HG02938 (cell line): ENCODE measurements at regions not wholly inside any gene's neighbourhood (a gene's known extent, or its start where the extent isn't known, plus 50 kb on each side); places are given as distances from the start of the nearest gene placed in this dataset.
"Not testable (repeated sequence)": the region's sequence is repeated elsewhere in the genome, so short reads cannot be mapped to it uniquely, and the experiment has no call there.

Experiments
- ATAC-seq: cut with Tn5 transposase; IDR thresholded peaks from one replicate; pipeline ENCODE4 v1.9.1; 2021; ENCODE audit warnings: mild to moderate bottlenecking, moderate library complexity; ENCODE audit not compliant: unreplicated experiment

GRCh38 chr10:10014846-10015245, 1002.8 kb upstream of the CELF2 start:
- no peak for ATAC-seq

- no peak for ATAC-seq
Measured at GRCh38 chr10:10017716-10018115, 1000.0 kb upstream of the CELF2 start.

GRCh38 chr10:10020945-10021344, 996.7 kb upstream of the CELF2 start:
- ATAC-seq: no peak

- no peak for ATAC-seq
Measured at GRCh38 chr10:10032991-10033390, 984.7 kb upstream of the CELF2 start.

GRCh38 chr10:10038348-10038747, 979.3 kb upstream of the CELF2 start:
- no peak for ATAC-seq

GRCh38 chr10:10039595-10039994, 978.1 kb upstream of the CELF2 start:
- no peak for ATAC-seq

GRCh38 chr10:10043083-10043482, 974.6 kb upstream of the CELF2 start:
- no peak for ATAC-seq

- no peak for ATAC-seq
Measured at GRCh38 chr10:10044922-10045764, 972.5 kb upstream of the CELF2 start.

GRCh38 chr10:10045765-10046028, 972.0 kb upstream of the CELF2 start:
- ATAC-seq: no peak

- ATAC-seq: no peak
Measured at GRCh38 chr10:10047426-10047825, 970.2 kb upstream of the CELF2 start.

GRCh38 chr10:10053051-10053450, 964.6 kb upstream of the CELF2 start:
- no peak for ATAC-seq

- no peak for ATAC-seq
Measured at GRCh38 chr10:10054466-10054865, 963.2 kb upstream of the CELF2 start.

- ATAC-seq: no peak
Measured at GRCh38 chr10:10055656-10056442, 961.8 kb upstream of the CELF2 start.

- ATAC-seq: no peak
Measured at GRCh38 chr10:10056961-10057360, 960.7 kb upstream of the CELF2 start.

GRCh38 chr10:10067644-10068043, 950.0 kb upstream of the CELF2 start:
- no peak for ATAC-seq

- not testable (repeated sequence) for ATAC-seq
Measured at GRCh38 chr10:10074847-10075246, 942.8 kb upstream of the CELF2 start.

- no peak for ATAC-seq
Measured at GRCh38 chr10:10078446-10078845, 939.2 kb upstream of the CELF2 start.

GRCh38 chr10:10092581-10092980, 925.1 kb upstream of the CELF2 start:
- ATAC-seq: no peak

- ATAC-seq: no peak
Measured at GRCh38 chr10:10093021-10093420, 924.7 kb upstream of the CELF2 start.

- no peak for ATAC-seq
Measured at GRCh38 chr10:10094691-10095090, 923.0 kb upstream of the CELF2 start.

- no peak for ATAC-seq
Measured at GRCh38 chr10:10096296-10096695, 921.4 kb upstream of the CELF2 start.

GRCh38 chr10:10096898-10097297, 920.8 kb upstream of the CELF2 start:
- no peak for ATAC-seq
